Small intestine (tissue), 7 donors: ENCODE measurements at regions not wholly inside any gene's neighbourhood (a gene's known extent, or its start where the extent isn't known, plus 50 kb on each side); places are given as distances from the start of the nearest gene placed in this dataset.

Experiments used
- DNase-seq, 2 donors: peaks; one replicate each; pipeline versions ENCODE4 v3.0.0 to v3.0.0-alpha.2; 2013
- FAIRE-seq: peaks from 2 replicates; lab custom pipeline; 2012; peaks lifted over from hg19 to GRCh38; lab: Jason Lieb, UNC
- H3K27ac ChIP-seq, 3 donors: one replicate each; pipeline ENCODE4 v1.5.1; 2013; ENCODE audit warnings: low read length in 2 of 3, mild to moderate bottlenecking in 2 of 3, control low read depth in 1 of 3, inconsistent platforms in 1 of 3, low read depth in 1 of 3, moderate library complexity in 1 of 3
- H3K27me3 ChIP-seq, 3 donors: one replicate each; pipeline ENCODE4 v1.6.1; 2013; ENCODE audit warnings: low read length in 3 of 3, inconsistent platforms in 1 of 3; ENCODE audit not compliant: control insufficient read depth in 3 of 3, insufficient read depth in 3 of 3
- H3K36me3 ChIP-seq, 3 donors: one replicate each; pipeline ENCODE4 v1.6.1; 2013; ENCODE audit warnings: low read length in 3 of 3, inconsistent platforms in 1 of 3, low read depth in 1 of 3, mild to moderate bottlenecking in 1 of 3, moderate library complexity in 1 of 3; ENCODE audit not compliant: control insufficient read depth in 3 of 3, insufficient read depth in 2 of 3
- H3K4me1 ChIP-seq, 3 donors: one replicate each; pipeline ENCODE4 v1.6.1; 2013; ENCODE audit warnings: low read length in 2 of 3, inconsistent platforms in 1 of 3, low read depth in 1 of 3, mild to moderate bottlenecking in 1 of 3, moderate library complexity in 1 of 3; ENCODE audit not compliant: control insufficient read depth in 3 of 3, insufficient read depth in 2 of 3
- H3K4me3 ChIP-seq, 3 donors: one replicate each; pipeline ENCODE4 v1.5.1; 2013; ENCODE audit warnings: low read length in 3 of 3, control low read depth in 1 of 3, inconsistent platforms in 1 of 3, low read depth in 1 of 3, mild to moderate bottlenecking in 1 of 3, moderate library complexity in 1 of 3
- H3K9me3 ChIP-seq, 2 donors: one replicate each; pipeline ENCODE4 v1.6.1; 2013; ENCODE audit warnings: low read depth in 1 of 2, low read length in 1 of 2; ENCODE audit not compliant: control insufficient read depth in 2 of 2, insufficient read depth in 1 of 2
- WGBS, 3 donors: extraction: QIAGEN DNeasy Blood & Tissue Kit; methylation state at CpG; one replicate each; pipeline ENCODE4 v1.1.7; 2013; 5-methylcytosine and 5-hydroxymethylcytosine counted together
- donor health status: healthy with polysubstance abuse.
- donor health status: control.
- donor health status: control.
- donor health status: Bipolar disorder and iron deficiency.
- donor health status: healthy.

- Histone ChIP-seq H3K4me3 (no peak overlapping the region), H3K27me3 (peaks cover 0 to 19% (median 4%) of the 10 kb centered on the region in 3 donors), H3K36me3 (no peaks in the 10 kb centered on the region), H3K27ac (no peak overlapping the region), H3K9me3 (no peaks in the 10 kb centered on the region), H3K4me1 (peaks cover 0 to 14% (median 0%) of the 10 kb centered on the region in 3 donors)
- peak; percentile 70 to 78 for DNase-seq
- FAIRE-seq = no peak
- WGBS, 3 donors = 24 to 32% (median 31%) methylated on average over 6 of the region's 6 CpGs
These were observed 275.3 kb downstream of the UACA start for GRCh38 chr15:70488002-70488605.

- Histone ChIP-seq H3K9me3 (no peaks in the 10 kb centered on the region), H3K27ac (no peak overlapping the region), H3K27me3 (peaks cover 0 to 26% (median 4%) of the 10 kb centered on the region in 3 donors), H3K36me3 (no peaks in the 10 kb centered on the region), H3K4me1 (peaks cover 0 to 6% (median 0%) of the 10 kb centered on the region in 3 donors), H3K4me3 (no peak overlapping the region)
- 85 to 94% (median 91%) methylated on average over 3 of the region's 3 CpGs for WGBS, 3 donors
- DNase-seq = no peak
- no peak for FAIRE-seq
These were observed 276.0 kb downstream of the UACA start for GRCh38 chr15:70487387-70487740.

GRCh38 chr15:70486451-70487386, 276.6 kb downstream of the UACA start:
- DNase-seq (no peak), FAIRE-seq (no peak)
- H3K36me3 ChIP-seq = no peaks in the 10 kb centered on the region
- no peaks in the 10 kb centered on the region for H3K9me3 ChIP-seq
- no peak overlapping the region for H3K4me3 ChIP-seq
- 63 to 82% (median 69%) methylated on average over 17 of the region's 17 CpGs for WGBS, 3 donors
- H3K27me3 ChIP-seq = peaks cover 0 to 27% (median 4%) of the 10 kb centered on the region in 3 donors
- H3K4me1 ChIP-seq = no peaks in the 10 kb centered on the region
- H3K27ac ChIP-seq = no peak overlapping the region

DNA sequence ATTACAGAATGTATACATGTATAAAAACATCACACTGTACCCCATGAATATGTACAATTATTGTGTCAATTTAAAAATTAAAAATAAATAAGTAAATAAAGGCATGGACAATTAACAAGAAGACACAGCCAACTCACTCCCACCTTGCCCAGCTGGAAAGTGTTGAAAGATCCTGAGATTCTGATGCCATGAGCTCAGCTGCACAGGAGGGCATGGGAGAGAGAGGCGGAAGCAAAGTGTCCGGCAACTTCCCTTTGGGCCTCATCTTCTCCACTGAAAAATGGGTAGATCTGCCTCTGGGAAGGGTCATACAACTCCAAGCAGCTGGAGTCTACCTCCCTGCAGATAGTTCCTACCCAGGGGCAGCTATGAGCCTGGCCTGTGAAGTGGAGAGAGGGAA, 277.3 kb downstream of the UACA start:
- WGBS, 3 donors = 85 to 100% (median 98%) methylated on average over 2 of the region's 2 CpGs
- FAIRE-seq = no peak
- no peak overlapping the region for H3K27ac ChIP-seq

GRCh38 chr15:70484993-70485392, 278.4 kb downstream of the UACA start:
- WGBS, 3 donors = 1 to 43% (median 41%) methylated on average over 1 of the region's 1 CpG
- H3K36me3 ChIP-seq = no peaks in the 10 kb centered on the region
- H3K27me3 ChIP-seq = peaks cover 0 to 19% (median 4%) of the 10 kb centered on the region in 3 donors
- FAIRE-seq (no peak), DNase-seq (no peak)
- H3K27ac ChIP-seq = no peak overlapping the region
- H3K9me3 ChIP-seq = no peaks in the 10 kb centered on the region
- no peaks in the 10 kb centered on the region for H3K4me1 ChIP-seq
- H3K4me3 ChIP-seq = no peak overlapping the region

More for the DNA sequence above, 277.3 kb downstream of the UACA start:
- no peaks in the 10 kb centered on the region for H3K36me3 ChIP-seq
- H3K27me3 ChIP-seq = peaks cover 0 to 20% (median 4%) of the 10 kb centered on the region in 3 donors
- no peaks in the 10 kb centered on the region for H3K4me1 ChIP-seq
- no peaks in the 10 kb centered on the region for H3K9me3 ChIP-seq
- no peak overlapping the region for H3K4me3 ChIP-seq
- no peak for DNase-seq

DNA sequence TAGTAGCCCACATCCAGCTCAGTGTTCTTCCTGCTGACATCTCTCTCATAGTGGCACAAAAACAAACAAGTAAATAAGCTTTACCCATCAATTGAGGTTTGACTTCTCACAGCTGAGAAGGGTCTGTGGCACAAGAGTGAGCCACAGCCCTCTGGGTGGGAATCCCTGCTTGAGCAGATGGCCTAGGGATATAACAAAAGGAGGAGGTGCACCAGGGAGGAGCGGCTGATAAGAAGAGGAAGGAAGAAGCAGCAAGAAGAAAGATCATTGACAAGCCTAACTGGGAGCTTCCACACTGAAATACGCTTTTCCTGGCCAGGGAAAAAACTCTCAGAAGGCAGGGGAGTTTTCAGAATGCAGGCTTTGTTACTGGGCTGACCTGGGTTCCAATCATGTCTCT, 279.8 kb downstream of the UACA start:
- Histone ChIP-seq H3K27me3 (peaks cover 0 to 22% (median 4%) of the 10 kb centered on the region in 3 donors), H3K4me1 (no peaks in the 10 kb centered on the region), H3K36me3 (no peaks in the 10 kb centered on the region), H3K27ac (no peak overlapping the region), H3K9me3 (no peaks in the 10 kb centered on the region), H3K4me3 (no peak overlapping the region)
- 73 to 82% (median 80%) methylated on average over 2 of the region's 2 CpGs for WGBS, 3 donors
- FAIRE-seq (no peak), DNase-seq (no peak)

GRCh38 chr15:70480196-70480856, 283.0 kb downstream of the UACA start:
- H3K27me3 ChIP-seq = peaks cover 0 to 18% (median 4%) of the 10 kb centered on the region in 3 donors
- H3K9me3 ChIP-seq = no peaks in the 10 kb centered on the region
- DNase-seq (no peak), FAIRE-seq (no peak)
- 75 to 85% (median 76%) methylated on average over 7 of the region's 7 CpGs for WGBS, 3 donors
- no peak overlapping the region for H3K27ac ChIP-seq
- no peak overlapping the region for H3K4me3 ChIP-seq
- peaks cover 0 to 2% (median 0%) of the 10 kb centered on the region in 3 donors for H3K4me1 ChIP-seq
- H3K36me3 ChIP-seq = no peaks in the 10 kb centered on the region

GRCh38 chr15:70479785-70480184, 283.6 kb downstream of the UACA start:
- Histone ChIP-seq H3K27me3 (peaks cover 0 to 18% (median 4%) of the 10 kb centered on the region in 3 donors), H3K4me1 (peaks cover 0 to 2% (median 0%) of the 10 kb centered on the region in 3 donors), H3K4me3 (no peak overlapping the region), H3K9me3 (no peaks in the 10 kb centered on the region), H3K36me3 (no peaks in the 10 kb centered on the region), H3K27ac (no peak overlapping the region)
- WGBS, 3 donors = 79 to 92% (median 81%) methylated on average over 10 to 12 of the region's 12 CpGs
- no peak for DNase-seq
- no peak for FAIRE-seq
